Skeletal muscle cell (primary cell): ENCODE measurements at regions not wholly inside any gene's neighbourhood (a gene's known extent, or its start where the extent isn't known, plus 50 kb on each side); places are given as distances from the start of the nearest gene placed in this dataset.

ENCODE experiments used
- DNase-seq: peaks from one replicate; pipeline ENCODE4 v3.0.0-alpha.2; 2010; ENCODE audit warnings: low read depth
- H3K4me3 ChIP-seq: 2 replicates; pipeline ENCODE4 v1.5.1; 2011; ENCODE audit warnings: low read depth, mild to moderate bottlenecking, control low read depth, low read length, moderate library complexity

GRCh38 chr7:31398815-31399214, 58.3 kb upstream of the NEUROD6 start:
- H3K4me3 ChIP-seq, result no peak overlapping the region
- DNase-seq, result no peak

DNA sequence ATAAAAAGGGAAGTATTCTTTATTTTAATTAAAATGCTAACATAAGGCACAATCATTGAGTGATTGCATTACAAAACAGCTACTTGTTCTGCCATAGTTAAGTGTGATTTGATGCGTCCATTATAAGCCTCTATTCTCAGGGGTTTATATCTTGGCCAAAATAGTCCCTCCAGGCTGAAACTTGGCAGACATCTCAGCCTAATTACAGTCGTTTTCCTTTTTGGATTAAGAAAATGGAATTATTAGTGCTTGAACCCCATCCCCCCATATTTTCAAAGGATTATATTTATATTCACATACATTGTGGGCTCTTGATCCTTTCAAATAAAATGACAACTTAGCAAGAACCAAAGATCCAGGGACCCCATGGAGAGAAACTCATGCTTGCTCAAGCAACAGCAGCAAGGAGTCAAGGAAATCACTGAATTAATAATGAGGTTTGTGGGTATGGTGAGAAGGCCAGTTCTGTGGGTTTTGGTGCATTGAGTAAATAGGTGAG, 66.7 kb upstream of the NEUROD6 start:
- DNase-seq, result no peak
- no peak overlapping the region for H3K4me3 ChIP-seq

GRCh38 chr7:31408140-31408729, 67.7 kb upstream of the NEUROD6 start:
- peak; percentile 6 for DNase-seq
- no peak overlapping the region for H3K4me3 ChIP-seq

DNA sequence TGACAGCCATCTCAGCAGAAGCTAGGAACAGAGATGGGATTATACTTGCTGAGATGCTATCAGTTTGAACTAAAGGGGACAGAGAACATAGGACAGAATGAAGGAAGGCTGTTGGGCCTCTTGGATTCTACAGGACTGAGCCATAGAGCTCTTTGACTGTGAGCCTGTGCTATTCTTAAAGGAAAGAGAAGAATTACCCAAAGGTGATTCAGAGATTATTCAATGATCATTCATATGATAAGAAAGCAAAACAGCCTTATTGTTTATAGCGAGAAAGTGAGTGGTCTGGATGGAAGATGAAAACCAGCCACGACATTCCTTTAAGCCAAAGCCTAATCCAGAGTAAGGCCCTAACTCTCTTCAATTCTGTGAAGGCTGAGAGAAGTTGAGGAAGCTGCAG, 69.7 kb upstream of the NEUROD6 start:
- no peak for DNase-seq

GRCh38 chr7:31411416-31411815, 70.9 kb upstream of the NEUROD6 start:
- no peak overlapping the region for H3K4me3 ChIP-seq
- DNase-seq, result no peak

More for the DNA sequence above, 69.7 kb upstream of the NEUROD6 start:
- H3K4me3 ChIP-seq, result no peak overlapping the region

GRCh38 chr7:31413766-31414165, 73.2 kb upstream of the NEUROD6 start:
- H3K4me3 ChIP-seq, result no peak overlapping the region
- DNase-seq, result no peak

DNA sequence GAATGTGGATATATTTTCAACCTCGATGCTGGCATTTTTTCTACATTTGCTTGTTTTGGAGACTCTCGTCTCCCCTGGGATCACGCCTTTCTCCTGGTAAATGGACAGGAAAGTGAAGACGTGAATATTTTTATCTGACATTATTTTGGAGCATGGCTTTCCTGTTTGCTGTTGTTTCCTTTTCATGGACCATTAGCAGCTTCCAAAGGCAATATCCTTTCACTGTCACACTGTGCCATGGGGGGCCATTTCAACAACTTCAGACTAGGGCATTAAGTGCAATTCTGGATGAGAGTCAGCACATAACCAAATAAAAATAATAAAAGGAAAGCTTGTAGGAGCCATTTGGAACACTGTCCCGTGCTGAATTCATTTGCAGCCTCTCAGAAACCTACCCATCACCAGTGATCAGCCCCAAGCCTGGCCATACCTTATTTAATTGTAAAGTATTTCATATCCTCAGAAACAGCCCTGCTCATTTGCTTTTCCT, 75.9 kb upstream of the NEUROD6 start:
- DNase-seq, result no peak
- no peak overlapping the region for H3K4me3 ChIP-seq

GRCh38 chr7:31418928-31419327, 78.4 kb upstream of the NEUROD6 start:
- H3K4me3 ChIP-seq, result no peak overlapping the region
- no peak for DNase-seq

- no peak overlapping the region for H3K4me3 ChIP-seq
- DNase-seq, result no peak
Observed at GRCh38 chr7:31419505-31420055, 79.1 kb upstream of the NEUROD6 start.

DNA sequence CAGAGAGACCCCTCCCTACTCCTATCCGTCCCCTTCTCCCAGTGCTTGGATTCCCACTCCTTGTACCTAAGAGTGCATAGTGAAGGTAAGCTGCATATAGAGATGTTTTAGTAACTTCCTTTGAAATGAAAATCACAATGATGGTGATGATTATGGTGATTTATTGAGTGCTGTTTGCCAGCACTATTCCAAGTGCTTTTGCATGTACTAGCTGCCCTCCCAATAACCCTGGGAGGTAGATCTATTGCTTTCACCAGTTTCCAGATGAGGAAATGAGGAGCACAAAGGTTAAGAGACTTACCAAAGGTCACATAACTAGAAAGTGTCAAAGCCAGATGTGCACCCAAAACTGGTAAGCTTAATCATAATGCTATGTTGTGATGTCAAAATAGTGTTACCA, 80.4 kb upstream of the NEUROD6 start:
- no peak for DNase-seq
- H3K4me3 ChIP-seq, result no peak overlapping the region

GRCh38 chr7:31421607-31422006, 81.1 kb upstream of the NEUROD6 start:
- no peak overlapping the region for H3K4me3 ChIP-seq
- DNase-seq, result no peak

DNA sequence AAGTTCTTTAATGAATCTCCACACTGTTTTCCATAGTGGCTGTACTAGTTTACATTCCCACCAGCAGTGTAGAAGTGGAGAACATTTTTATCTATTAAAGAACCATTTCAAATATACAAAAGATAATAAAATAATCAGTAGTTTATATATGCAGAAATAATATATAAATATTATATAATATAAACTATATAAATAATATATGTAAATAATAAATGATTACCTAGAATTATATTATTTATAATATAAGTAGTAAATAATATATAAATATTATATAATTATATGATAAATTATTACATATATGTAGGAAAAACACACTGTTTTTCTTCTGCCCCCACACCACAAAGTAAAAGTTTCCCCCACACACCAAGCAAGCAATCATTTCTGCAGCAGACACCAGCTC, 83.5 kb upstream of the NEUROD6 start:
- DNase-seq, result no peak
- H3K4me3 ChIP-seq, result no peak overlapping the region

DNA sequence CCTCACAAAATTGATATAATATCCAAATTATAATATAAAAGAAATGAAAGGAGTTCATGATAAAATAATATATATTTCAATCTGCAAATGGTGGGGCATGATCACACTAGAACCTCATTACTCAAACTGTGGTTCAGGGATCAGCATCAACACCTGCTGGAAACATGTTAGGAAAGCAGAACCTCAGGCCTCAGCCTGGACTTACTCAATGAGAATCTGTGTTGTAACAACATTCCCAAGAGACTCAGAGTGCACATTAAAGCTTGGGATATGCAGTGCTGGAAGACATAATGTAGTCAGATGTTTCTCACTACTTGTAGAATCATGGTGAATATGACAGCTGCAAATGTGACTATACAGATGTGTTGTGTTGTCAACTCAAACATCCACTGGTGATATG, 81.7 kb upstream of the ITPRID1 start:
- no peak overlapping the region for H3K4me3 ChIP-seq
- peak; percentile 22 for DNase-seq

DNA sequence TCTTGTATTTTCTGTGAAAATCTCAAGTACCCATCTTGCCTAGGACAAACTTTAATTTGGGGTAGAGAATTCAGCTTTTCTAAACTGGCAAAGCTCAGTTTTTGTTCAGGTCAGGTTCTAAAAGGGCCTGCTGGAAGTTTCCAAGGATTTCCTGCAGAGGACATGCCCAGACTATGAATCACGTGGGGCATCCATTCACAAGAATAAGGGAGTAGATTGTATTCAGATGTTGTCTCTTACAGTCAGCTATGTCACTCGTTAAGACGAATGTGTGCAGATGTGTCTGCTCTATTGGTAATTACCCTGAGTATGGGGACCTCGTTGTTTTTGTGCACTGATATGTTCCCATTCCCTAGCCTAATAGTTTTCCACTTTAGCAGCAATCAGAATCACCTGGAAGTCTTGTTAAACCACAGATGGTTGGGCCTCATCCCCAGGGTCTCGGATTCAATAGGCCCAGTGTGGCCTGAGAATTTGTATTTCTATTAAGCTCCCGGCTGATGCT, 81.0 kb upstream of the ITPRID1 start:
- no peak overlapping the region for H3K4me3 ChIP-seq
- DNase-seq, result no peak

- no peak overlapping the region for H3K4me3 ChIP-seq
- no peak for DNase-seq
Observed at GRCh38 chr7:31437250-31437865, 76.5 kb upstream of the ITPRID1 start.

DNA sequence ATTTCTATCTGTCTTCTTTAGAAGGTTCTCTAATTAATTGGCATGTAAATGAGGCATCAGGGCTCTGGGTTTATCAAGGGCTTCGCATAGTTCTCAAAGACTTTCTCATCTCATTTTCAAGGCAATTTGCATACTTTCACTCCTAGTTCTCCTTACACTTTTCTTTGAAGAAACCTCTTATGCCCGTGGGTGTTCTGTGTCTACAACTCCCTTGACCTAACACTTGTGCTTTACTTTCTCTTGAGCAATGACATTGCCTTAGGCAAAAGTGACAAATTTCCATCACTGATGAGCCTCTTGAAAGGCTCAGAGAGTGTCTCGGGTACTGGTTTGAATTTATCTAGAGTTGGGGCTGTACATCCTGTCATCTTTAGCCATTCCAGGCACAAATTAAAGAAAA, 74.7 kb upstream of the ITPRID1 start:
- H3K4me3 ChIP-seq, result no peak overlapping the region
- DNase-seq, result no peak

DNA sequence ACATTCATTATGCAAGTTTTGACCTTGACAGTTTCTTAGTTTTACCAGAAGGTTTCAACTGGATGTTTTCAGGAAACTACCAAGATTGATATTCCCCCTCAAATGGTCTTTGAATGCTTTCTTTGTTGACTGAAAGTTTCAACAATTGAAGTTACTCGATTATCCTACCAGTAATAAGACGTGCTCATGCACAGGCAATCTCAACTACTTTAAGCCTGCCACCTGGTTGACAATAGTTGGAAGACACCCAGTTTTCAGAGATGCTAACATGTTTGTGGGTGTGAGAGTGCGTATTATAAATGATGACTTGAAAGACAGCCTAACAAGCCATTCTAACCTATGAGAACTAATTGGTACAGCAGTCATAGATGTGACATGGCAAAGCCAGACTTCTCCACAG, 73.4 kb upstream of the ITPRID1 start:
- no peak for DNase-seq
- H3K4me3 ChIP-seq, result no peak overlapping the region

DNA sequence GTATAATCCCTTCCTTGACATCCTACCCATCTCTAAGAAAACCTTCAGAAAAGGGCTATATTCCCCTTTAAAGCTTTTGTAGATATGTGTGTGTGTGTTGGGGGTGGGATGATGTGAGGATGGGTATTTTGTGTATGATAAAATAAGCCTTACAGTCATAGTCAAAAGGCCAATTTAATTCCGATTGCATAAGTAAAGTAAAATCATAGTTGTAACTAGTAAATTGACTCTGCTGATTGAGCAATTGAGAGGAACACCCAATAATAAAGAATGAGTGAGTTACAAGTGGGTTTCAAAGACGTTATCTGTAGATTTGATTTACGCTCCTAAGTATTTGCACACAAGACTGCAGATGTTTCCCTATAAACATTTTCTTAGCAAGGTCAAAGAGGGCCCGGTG, 71.3 kb upstream of the ITPRID1 start:
- no peak for DNase-seq
- H3K4me3 ChIP-seq, result no peak overlapping the region

GRCh38 chr7:31443457-31443856, 70.4 kb upstream of the ITPRID1 start:
- no peak for DNase-seq
- H3K4me3 ChIP-seq, result no peak overlapping the region

- no peak overlapping the region for H3K4me3 ChIP-seq
- no peak for DNase-seq
Observed at GRCh38 chr7:31444196-31444595, 69.7 kb upstream of the ITPRID1 start.
